Gastroesophageal sphincter (tissue), 4 donors: ENCODE measurements at regions not wholly inside any gene's neighbourhood (a gene's known extent, or its start where the extent isn't known, plus 50 kb on each side); places are given as distances from the start of the nearest gene placed in this dataset.

Source experiments
- ATAC-seq: fragments of 150-250 bp; one replicate; pipeline ENCODE4 v1.9.1; 2016; ENCODE audit warnings: mild to moderate bottlenecking, moderate library complexity
- H3K27ac ChIP-seq, 4 donors: fragments of 200-600 bp; sonication (generic) in 3 of 4; 1 replicate in 3 of 4; 2 replicates in 1 of 4; pipeline ENCODE4 v1.5.1; 2016 to 2019
- H3K27me3 ChIP-seq: fragments of 200-600 bp; sonication (generic); one replicate; pipeline ENCODE4 v1.5.1; 2019
- H3K36me3 ChIP-seq, 2 donors: fragments of 200-600 bp; sonication (generic); one replicate each; pipeline ENCODE4 v1.5.1; 2019; ENCODE audit warnings: control low read depth in 1 of 2
- H3K4me1 ChIP-seq, 3 donors: fragments of 200-600 bp; sonication (generic); 1 replicate in 2 of 3; 2 replicates in 1 of 3; pipeline ENCODE4 v1.5.1; 2016 to 2019; ENCODE audit warnings: control low read depth in 2 of 3
- H3K4me3 ChIP-seq, 2 donors: fragments of 200-600 bp; sonication (generic); one replicate each; pipeline ENCODE4 v1.5.1; 2019; ENCODE audit warnings: mild to moderate bottlenecking in 1 of 2, moderate library complexity in 1 of 2
- H3K9me3 ChIP-seq, 3 donors: fragments of 200-600 bp; sonication (generic); one replicate each; pipeline ENCODE4 v1.5.1; 2017 to 2019; ENCODE audit warnings: control low read depth in 2 of 3
- EP300 ChIP-seq: sonication (generic); formaldehyde crosslinking; IDR thresholded peaks from one replicate; pipeline ENCODE4 v1.6.1; 2017; ENCODE audit warnings: antibody characterized with exemption, mild to moderate bottlenecking
- POLR2A ChIP-seq, 2 donors: fragments of 450-650 bp; IDR thresholded peaks; one replicate each; pipeline ENCODE4 v1.6.1; 2017; ENCODE audit warnings: antibody characterized with exemption in 2 of 2, mild to moderate bottlenecking in 2 of 2, moderate library complexity in 1 of 2
- POLR2AphosphoS5 ChIP-seq: sonication (generic); formaldehyde crosslinking; IDR thresholded peaks from one replicate; pipeline ENCODE4 v1.6.1; 2017; ENCODE audit warnings: antibody characterized with exemption
- WGBS, 2 donors: methylation state at CpG; one replicate each; pipeline ENCODE4 v1.1.5; 2018; ENCODE audit warnings: low coverage in 1 of 2; 5-methylcytosine and 5-hydroxymethylcytosine counted together
- TF ChIP-seq, protein P1 (sequence below), 4 experiments: fragments of 200-600 bp in 2 of 4; fragments of 450-650 bp in 2 of 4; sonication (generic) in 1 of 4; IDR thresholded peaks; one replicate each; pipeline ENCODE4 v1.5.1; 2017 to 2019; ENCODE audit warnings: antibody characterized with exemption in 4 of 4, mild to moderate bottlenecking in 2 of 4, moderate library complexity in 2 of 4

- Histone ChIP-seq H3K4me1 (peaks cover 0 to 6% (median 0%) of the 10 kb centered on the region in 3 donors), H3K9me3 (no peaks in the 10 kb centered on the region), H3K4me3 (no peak overlapping the region), H3K36me3 (no peaks in the 10 kb centered on the region), H3K27me3 (no peaks in the 10 kb centered on the region), H3K27ac (no peak overlapping the region)
- no peak for TF ChIP-seq EP300
- TF ChIP-seq POLR2A (IDR thresholded peaks at IDR 0.05) = no peak
- TF ChIP-seq POLR2AphosphoS5 = no peak
- TF ChIP-seq, protein P1, sequence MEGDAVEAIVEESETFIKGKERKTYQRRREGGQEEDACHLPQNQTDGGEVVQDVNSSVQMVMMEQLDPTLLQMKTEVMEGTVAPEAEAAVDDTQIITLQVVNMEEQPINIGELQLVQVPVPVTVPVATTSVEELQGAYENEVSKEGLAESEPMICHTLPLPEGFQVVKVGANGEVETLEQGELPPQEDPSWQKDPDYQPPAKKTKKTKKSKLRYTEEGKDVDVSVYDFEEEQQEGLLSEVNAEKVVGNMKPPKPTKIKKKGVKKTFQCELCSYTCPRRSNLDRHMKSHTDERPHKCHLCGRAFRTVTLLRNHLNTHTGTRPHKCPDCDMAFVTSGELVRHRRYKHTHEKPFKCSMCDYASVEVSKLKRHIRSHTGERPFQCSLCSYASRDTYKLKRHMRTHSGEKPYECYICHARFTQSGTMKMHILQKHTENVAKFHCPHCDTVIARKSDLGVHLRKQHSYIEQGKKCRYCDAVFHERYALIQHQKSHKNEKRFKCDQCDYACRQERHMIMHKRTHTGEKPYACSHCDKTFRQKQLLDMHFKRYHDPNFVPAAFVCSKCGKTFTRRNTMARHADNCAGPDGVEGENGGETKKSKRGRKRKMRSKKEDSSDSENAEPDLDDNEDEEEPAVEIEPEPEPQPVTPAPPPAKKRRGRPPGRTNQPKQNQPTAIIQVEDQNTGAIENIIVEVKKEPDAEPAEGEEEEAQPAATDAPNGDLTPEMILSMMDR (IDR thresholded peaks at IDR 0.05) = no peak
- WGBS, 2 donors = 60 to 78% methylated on average over 2 of the region's 2 CpGs
- ATAC-seq = peak; percentile 64
Measured at GRCh38 chr10:36256948-36257356, 614.9 kb upstream of the FZD8 start.

DNA sequence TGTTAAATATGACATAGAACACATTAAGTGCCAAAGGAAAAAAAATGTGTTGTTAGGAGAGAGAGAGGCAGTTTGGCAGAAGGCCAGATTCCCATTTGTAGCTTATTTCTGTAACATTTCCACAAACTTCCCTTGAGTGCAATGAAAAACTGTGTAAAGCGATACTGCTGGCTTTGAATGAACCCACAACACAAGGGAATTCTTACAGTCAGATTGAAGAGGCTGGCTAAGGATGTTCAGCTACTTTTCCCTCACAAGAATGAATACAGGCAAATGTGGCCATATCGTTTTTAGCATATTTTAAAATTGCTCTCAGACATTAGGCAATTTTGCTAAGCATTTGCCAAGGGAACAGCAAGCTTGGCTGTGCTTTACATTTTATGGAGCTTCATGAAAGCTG lies 614.1 kb upstream of the FZD8 start:
- no peak for ATAC-seq
- Histone ChIP-seq H3K36me3 (no peaks in the 10 kb centered on the region), H3K27me3 (no peaks in the 10 kb centered on the region), H3K27ac (no peak overlapping the region), H3K4me1 (peaks cover 0 to 6% (median 0%) of the 10 kb centered on the region in 3 donors), H3K9me3 (no peaks in the 10 kb centered on the region), H3K4me3 (no peak overlapping the region)
- 28 to 33% methylated on average over 1 to 2 of the region's 2 CpGs for WGBS, 2 donors
- no peak for TF ChIP-seq POLR2A (IDR thresholded peaks at IDR 0.05)

- H3K4me1 ChIP-seq = peaks cover 0 to 6% (median 0%) of the 10 kb centered on the region in 3 donors
- H3K27me3 ChIP-seq = no peaks in the 10 kb centered on the region
- TF ChIP-seq, protein P1 (IDR thresholded peaks at IDR 0.05) = no peak
- peak; percentile 17 for TF ChIP-seq POLR2AphosphoS5
- H3K36me3 ChIP-seq = no peaks in the 10 kb centered on the region
- H3K9me3 ChIP-seq = no peaks in the 10 kb centered on the region
- WGBS, 2 donors = 11 to 28% methylated on average over 3 of the region's 3 CpGs
- ATAC-seq = peak; percentile 33
- H3K4me3 ChIP-seq = no peak overlapping the region
- H3K27ac ChIP-seq = no peak overlapping the region
Measured at GRCh38 chr10:36254199-36254598, 612.1 kb upstream of the FZD8 start.

- Histone ChIP-seq H3K36me3 (no peaks in the 10 kb centered on the region), H3K9me3 (no peaks in the 10 kb centered on the region), H3K4me3 (no peak overlapping the region), H3K27ac (no peak overlapping the region), H3K4me1 (peaks cover 0 to 6% (median 0%) of the 10 kb centered on the region in 3 donors), H3K27me3 (no peaks in the 10 kb centered on the region)
- no peak for ATAC-seq
- TF ChIP-seq EP300 (no peak), POLR2A (IDR thresholded peaks at IDR 0.05) (no peak), POLR2AphosphoS5 (no peak)
- TF ChIP-seq, protein P1 (IDR thresholded peaks at IDR 0.05) = no peak
- 80 to 81% methylated on average over 3 of the region's 3 CpGs for WGBS, 2 donors
Measured at GRCh38 chr10:36253731-36254130, 611.6 kb upstream of the FZD8 start.

DNA sequence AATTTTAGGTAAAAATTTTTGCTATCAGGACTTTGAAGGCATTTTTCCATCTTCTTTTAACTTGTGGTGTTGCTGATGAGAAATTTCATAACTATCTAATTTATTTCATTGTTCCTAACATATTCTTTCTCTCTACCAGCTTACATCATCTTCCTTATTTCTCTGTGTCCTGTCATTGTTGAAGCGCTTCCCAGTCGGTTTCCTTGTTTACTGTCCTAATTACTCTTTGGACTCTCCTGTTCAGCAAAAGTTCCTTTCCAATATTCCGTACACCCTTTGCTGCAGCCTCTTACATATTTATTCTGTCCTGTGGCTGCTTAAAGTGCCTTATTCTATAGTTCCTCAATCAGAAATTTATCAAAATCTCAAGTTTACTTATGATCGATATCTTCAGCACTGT lies 609.0 kb upstream of the FZD8 start:
- Histone ChIP-seq H3K27me3 (no peaks in the 10 kb centered on the region), H3K9me3 (no peaks in the 10 kb centered on the region), H3K4me3 (no peak overlapping the region), H3K4me1 (peaks cover 0 to 2% (median 0%) of the 10 kb centered on the region in 3 donors), H3K27ac (no peak overlapping the region), H3K36me3 (no peaks in the 10 kb centered on the region)
- no peak for TF ChIP-seq EP300
- TF ChIP-seq, protein P1 (IDR thresholded peaks at IDR 0.05) = no peak
- TF ChIP-seq POLR2A (IDR thresholded peaks at IDR 0.05) = no peak
- no peak for TF ChIP-seq POLR2AphosphoS5
- ATAC-seq = no peak
- WGBS, 2 donors = 55% methylated on average over 4 of the region's 4 CpGs; no CpG with 5 or more reads in 1 of the 2 donors
